Cerebellar cortex (tissue), 1 donor: ENCODE measurements at regions not wholly inside any gene's neighbourhood (a gene's known extent, or its start where the extent isn't known, plus 50 kb on each side); places are given as distances from the start of the nearest gene placed in this dataset.
A peak's percentile ranks its signal among the peaks of the same experiment; 100 is the strongest.

Experiments used
- DNase-seq: peaks from one replicate; pipeline ENCODE4 v3.0.0-alpha.2; 2015; ENCODE audit warnings: low spot score

GRCh38 chr4:32435308-32435707 is 1715.1 kb downstream of the PCDH7 start:
- DNase-seq: no peak

GRCh38 chr4:32436816-32437215 is 1716.6 kb downstream of the PCDH7 start:
- no peak for DNase-seq

- DNase-seq: no peak
These were observed 1720.2 kb downstream of the PCDH7 start for GRCh38 chr4:32440391-32440790.

GRCh38 chr4:32454482-32454881 is 1734.3 kb downstream of the PCDH7 start:
- DNase-seq: no peak

GRCh38 chr4:32455231-32455630 is 1735.1 kb downstream of the PCDH7 start:
- no peak for DNase-seq

- no peak for DNase-seq
These were observed 1740.8 kb downstream of the PCDH7 start for GRCh38 chr4:32460972-32461371.

- no peak for DNase-seq
These were observed 1742.8 kb downstream of the PCDH7 start for GRCh38 chr4:32462944-32463343.

- no peak for DNase-seq
These were observed 1750.0 kb downstream of the PCDH7 start for GRCh38 chr4:32470087-32470585.

- DNase-seq: no peak
These were observed 1752.7 kb downstream of the PCDH7 start for GRCh38 chr4:32472918-32473317.

GRCh38 chr4:32475710-32476109 is 1755.5 kb downstream of the PCDH7 start:
- no peak for DNase-seq

GRCh38 chr4:32477518-32477917 is 1757.3 kb downstream of the PCDH7 start:
- no peak for DNase-seq

GRCh38 chr4:32485956-32486355 is 1765.8 kb downstream of the PCDH7 start:
- peak; percentile 27 for DNase-seq

GRCh38 chr4:32488690-32489089 is 1768.5 kb downstream of the PCDH7 start:
- no peak for DNase-seq

- no peak for DNase-seq
These were observed 1779.0 kb downstream of the PCDH7 start for GRCh38 chr4:32499171-32499570.

- DNase-seq: no peak
These were observed 1783.1 kb downstream of the PCDH7 start for GRCh38 chr4:32503241-32503640.

- DNase-seq: no peak
These were observed 1785.9 kb downstream of the PCDH7 start for GRCh38 chr4:32506067-32506466.

- DNase-seq: no peak
These were observed 1798.9 kb downstream of the PCDH7 start for GRCh38 chr4:32519060-32519459.

- no peak for DNase-seq
These were observed 1805.3 kb downstream of the PCDH7 start for GRCh38 chr4:32525420-32525819.

GRCh38 chr4:32544846-32545245 is 1824.7 kb downstream of the PCDH7 start:
- DNase-seq: no peak

- no peak for DNase-seq
These were observed 1831.8 kb downstream of the PCDH7 start for GRCh38 chr4:32551943-32552342.

- no peak for DNase-seq
These were observed 1840.1 kb downstream of the PCDH7 start for GRCh38 chr4:32560306-32560705.

GRCh38 chr4:32562010-32562409 is 1841.8 kb downstream of the PCDH7 start:
- DNase-seq: no peak

GRCh38 chr4:32564626-32565025 is 1844.5 kb downstream of the PCDH7 start:
- no peak for DNase-seq

- DNase-seq: no peak
These were observed 1849.7 kb downstream of the PCDH7 start for GRCh38 chr4:32569861-32570260.

GRCh38 chr4:32572366-32572765 is 1852.2 kb downstream of the PCDH7 start:
- no peak for DNase-seq
